WTC11 (cell line): ENCODE measurements at regions not wholly inside any gene's neighbourhood (a gene's known extent, or its start where the extent isn't known, plus 50 kb on each side); places are given as distances from the start of the nearest gene placed in this dataset.

Experiments used
- ATAC-seq: fragments of 200-7000 bp; cut with Tn5 transposase; 2 replicates; pipeline ENCODE4 v1.10.0; 2021; ENCODE audit warnings: mild to moderate bottlenecking, moderate library complexity
- CTCF ChIA-PET: fragments of 300-600 bp; sonication (Branson Sonifier 250); formaldehyde crosslinking; loops from one replicate; lab custom pipeline; 2021; ENCODE audit warnings: antibody characterized with exemption; lab: Charles Lee
- POLR2A ChIA-PET: fragments of 350-600 bp; sonication (Branson Sonifier 250); formaldehyde crosslinking; loops from one replicate; lab custom pipeline; 2021; ENCODE audit warnings: antibody characterized with exemption; lab: Charles Lee
- DNase-seq: peaks from one replicate; pipeline ENCODE4 v3.0.0; 2021; ENCODE audit warnings: low spot score
- H3K27ac Mint-ChIP-seq: 2 replicates; pipeline ENCODE4 v1.8.0; 2021; ENCODE audit warnings: mixed read lengths
- H3K27me3 Mint-ChIP-seq: 2 replicates; pipeline ENCODE4 v1.8.0; 2021; ENCODE audit warnings: low read depth, mild to moderate bottlenecking, moderate library complexity, mixed read lengths
- H3K36me3 Mint-ChIP-seq: 2 replicates; pipeline ENCODE4 v1.8.0; 2021; ENCODE audit warnings: mixed read lengths
- H3K4me1 Mint-ChIP-seq: 2 replicates; pipeline ENCODE4 v1.8.0; 2022; ENCODE audit warnings: mixed read lengths
- H3K4me3 Mint-ChIP-seq: 2 replicates; pipeline ENCODE4 v1.8.0; 2021; ENCODE audit warnings: mild to moderate bottlenecking, moderate library complexity, mixed read lengths
- H3K9me3 Mint-ChIP-seq: 2 replicates; pipeline ENCODE4 v1.8.0; 2021; ENCODE audit warnings: mixed read lengths
- CBFB ChIP-seq: sonication (generic); formaldehyde crosslinking; IDR thresholded peaks from 2 replicates; pipeline ENCODE4 v1.8.1; 2022; ENCODE audit warnings: mild to moderate bottlenecking, low read depth, missing genetic modification reagents
- CREB1 ChIP-seq: sonication (generic); formaldehyde crosslinking; IDR thresholded peaks from 2 replicates; pipeline ENCODE4 v1.8.0; 2023; ENCODE audit warnings: mild to moderate bottlenecking, missing genetic modification reagents
- ELF4 ChIP-seq: sonication (generic); formaldehyde crosslinking; IDR thresholded peaks from 2 replicates; pipeline ENCODE4 v1.8.1; 2022; ENCODE audit warnings: low read depth, mild to moderate bottlenecking, moderate library complexity, missing genetic modification reagents
- EMX1 ChIP-seq: fragments of 250-450 bp; sonication (Bioruptor Pico); IDR thresholded peaks from 2 replicates; pipeline ENCODE4 v1.8.0; 2021; ENCODE audit warnings: mild to moderate bottlenecking
- GABPB1 ChIP-seq: sonication (generic); formaldehyde crosslinking; IDR thresholded peaks from 2 replicates; pipeline ENCODE4 v1.8.1; 2023; ENCODE audit warnings: mild to moderate bottlenecking, missing genetic modification reagents
- HMGA2 ChIP-seq: fragments of 250-450 bp; sonication (Bioruptor Pico); IDR thresholded peaks from 2 replicates; pipeline ENCODE4 v1.4.0; 2021; ENCODE audit warnings: mild to moderate bottlenecking, moderate library complexity
- IRF2 ChIP-seq: sonication (generic); formaldehyde crosslinking; IDR thresholded peaks from 2 replicates; pipeline ENCODE4 v1.8.0; 2022; ENCODE audit warnings: low read depth, missing genetic modification reagents, borderline replicate concordance
- NFATC4 ChIP-seq: fragments of 250-450 bp; sonication (Bioruptor Pico); IDR thresholded peaks from 2 replicates; pipeline ENCODE4 v1.9.0; 2021; ENCODE audit warnings: mild to moderate bottlenecking
- NFE2L1 ChIP-seq: sonication (generic); formaldehyde crosslinking; IDR thresholded peaks from 2 replicates; pipeline ENCODE4 v1.8.1; 2023; ENCODE audit warnings: missing genetic modification reagents
- OVOL2 ChIP-seq: fragments of 250-450 bp; sonication (Bioruptor Pico); IDR thresholded peaks from 2 replicates; pipeline ENCODE4 v1.9.0; 2021; ENCODE audit warnings: mild to moderate bottlenecking, borderline replicate concordance
- TEAD4 ChIP-seq: sonication (generic); formaldehyde crosslinking; IDR thresholded peaks from 2 replicates; pipeline ENCODE4 v1.8.0; 2022; ENCODE audit warnings: mild to moderate bottlenecking, missing genetic modification reagents
- ZNF138 ChIP-seq: sonication (generic); formaldehyde crosslinking; conservative IDR thresholded peaks from 2 replicates; pipeline ENCODE4 v1.8.1; 2022; ENCODE audit warnings: mild to moderate bottlenecking, moderate library complexity, missing genetic modification reagents
- ZNF232 ChIP-seq: sonication (generic); formaldehyde crosslinking; IDR thresholded peaks from 2 replicates; pipeline ENCODE4 v1.8.0; 2022; ENCODE audit warnings: mild to moderate bottlenecking, missing genetic modification reagents
- ZNF263 ChIP-seq: sonication (generic); formaldehyde crosslinking; IDR thresholded peaks from 2 replicates; pipeline ENCODE4 v1.8.1; 2022; ENCODE audit warnings: low read depth, mild to moderate bottlenecking, moderate library complexity, missing genetic modification reagents
- TF ChIP-seq, protein P1 (sequence below): sonication (generic); formaldehyde crosslinking; IDR thresholded peaks from 2 replicates; pipeline ENCODE4 v1.8.0; 2022; ENCODE audit warnings: mild to moderate bottlenecking, missing genetic modification reagents
- TF ChIP-seq, protein P2 (sequence below): sonication (generic); formaldehyde crosslinking; IDR thresholded peaks from 2 replicates; pipeline ENCODE4 v1.8.0; 2022; ENCODE audit warnings: mild to moderate bottlenecking, missing genetic modification reagents
- TF ChIP-seq, protein P3 (sequence below): fragments of 250-450 bp; sonication (Bioruptor Pico); IDR thresholded peaks from 2 replicates; pipeline ENCODE4 v1.9.0; 2021; ENCODE audit warnings: mild to moderate bottlenecking, borderline replicate concordance
- TF ChIP-seq, protein P4 (sequence below): sonication (generic); formaldehyde crosslinking; IDR thresholded peaks from 2 replicates; pipeline ENCODE4 v1.8.1; 2023; ENCODE audit warnings: mild to moderate bottlenecking, missing genetic modification reagents
- TF ChIP-seq, protein P5 (sequence below): sonication (generic); formaldehyde crosslinking; conservative IDR thresholded peaks from 2 replicates; pipeline ENCODE4 v1.8.1; 2022; ENCODE audit warnings: mild to moderate bottlenecking, missing genetic modification reagents

DNA sequence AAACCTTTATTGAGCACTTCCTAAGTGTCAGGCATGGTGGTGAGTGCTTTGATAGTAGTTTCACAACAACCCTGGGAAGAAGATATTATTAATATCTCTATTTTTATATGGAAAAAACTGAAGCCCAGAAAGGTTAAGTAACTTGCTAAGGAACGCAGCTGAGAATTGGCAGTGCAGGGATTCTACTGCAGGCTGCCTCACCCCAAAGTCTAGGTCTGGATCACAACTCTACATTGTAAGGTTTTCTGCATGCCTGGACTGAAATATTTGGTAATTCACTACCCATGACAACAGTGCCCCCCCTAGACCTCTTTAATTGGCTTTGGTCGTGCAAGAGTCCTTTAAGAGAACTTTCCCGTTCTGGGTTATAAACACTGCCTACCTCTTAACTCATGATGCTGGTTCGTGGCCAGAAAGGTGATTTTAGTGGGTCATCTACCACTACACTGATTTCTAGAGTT lies 67.1 kb upstream of the KCNQ5 start:
- ATAC-seq (no peak), DNase-seq (no peak)
- Mint-ChIP-seq H3K4me1 (peaks cover 64% of the 10 kb centered on the region), H3K27me3 (no peaks in the 10 kb centered on the region), H3K27ac (peak overlapping the region; percentile 75), H3K9me3 (no peaks in the 10 kb centered on the region), H3K36me3 (no peaks in the 10 kb centered on the region), H3K4me3 (no peak overlapping the region)
- CTCF ChIA-PET, result interaction anchor here (1.0 to 2.1 kb wide), 3 partner anchors 25 to 143 kb away, joined by 3 to 10 read pairs (median 5); no protein-coding TSS in a partner anchor
- POLR2A ChIA-PET, result no interaction called here
- TF ChIP-seq HMGA2 (CRISPR knock-in tag), result no peak
- no peak for TF ChIP-seq EMX1
- TF ChIP-seq, protein P1, sequence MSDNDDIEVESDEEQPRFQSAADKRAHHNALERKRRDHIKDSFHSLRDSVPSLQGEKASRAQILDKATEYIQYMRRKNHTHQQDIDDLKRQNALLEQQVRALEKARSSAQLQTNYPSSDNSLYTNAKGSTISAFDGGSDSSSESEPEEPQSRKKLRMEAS, result no peak
- TF ChIP-seq ELF4 (CRISPR knock-in tag), result no peak
- no peak for TF ChIP-seq OVOL2 (CRISPR knock-in tag)
- no peak for TF ChIP-seq NFE2L1 (CRISPR knock-in tag)
- TF ChIP-seq ZNF138 (CRISPR knock-in tag), result no peak
- TF ChIP-seq, protein P2, sequence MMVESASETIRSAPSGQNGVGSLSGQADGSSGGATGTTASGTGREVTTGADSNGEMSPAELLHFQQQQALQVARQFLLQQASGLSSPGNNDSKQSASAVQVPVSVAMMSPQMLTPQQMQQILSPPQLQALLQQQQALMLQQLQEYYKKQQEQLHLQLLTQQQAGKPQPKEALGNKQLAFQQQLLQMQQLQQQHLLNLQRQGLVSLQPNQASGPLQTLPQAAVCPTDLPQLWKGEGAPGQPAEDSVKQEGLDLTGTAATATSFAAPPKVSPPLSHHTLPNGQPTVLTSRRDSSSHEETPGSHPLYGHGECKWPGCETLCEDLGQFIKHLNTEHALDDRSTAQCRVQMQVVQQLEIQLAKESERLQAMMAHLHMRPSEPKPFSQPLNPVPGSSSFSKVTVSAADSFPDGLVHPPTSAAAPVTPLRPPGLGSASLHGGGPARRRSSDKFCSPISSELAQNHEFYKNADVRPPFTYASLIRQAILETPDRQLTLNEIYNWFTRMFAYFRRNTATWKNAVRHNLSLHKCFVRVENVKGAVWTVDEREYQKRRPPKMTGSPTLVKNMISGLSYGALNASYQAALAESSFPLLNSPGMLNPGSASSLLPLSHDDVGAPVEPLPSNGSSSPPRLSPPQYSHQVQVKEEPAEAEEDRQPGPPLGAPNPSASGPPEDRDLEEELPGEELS, result no peak
- no peak for TF ChIP-seq CREB1
- TF ChIP-seq, protein P3, sequence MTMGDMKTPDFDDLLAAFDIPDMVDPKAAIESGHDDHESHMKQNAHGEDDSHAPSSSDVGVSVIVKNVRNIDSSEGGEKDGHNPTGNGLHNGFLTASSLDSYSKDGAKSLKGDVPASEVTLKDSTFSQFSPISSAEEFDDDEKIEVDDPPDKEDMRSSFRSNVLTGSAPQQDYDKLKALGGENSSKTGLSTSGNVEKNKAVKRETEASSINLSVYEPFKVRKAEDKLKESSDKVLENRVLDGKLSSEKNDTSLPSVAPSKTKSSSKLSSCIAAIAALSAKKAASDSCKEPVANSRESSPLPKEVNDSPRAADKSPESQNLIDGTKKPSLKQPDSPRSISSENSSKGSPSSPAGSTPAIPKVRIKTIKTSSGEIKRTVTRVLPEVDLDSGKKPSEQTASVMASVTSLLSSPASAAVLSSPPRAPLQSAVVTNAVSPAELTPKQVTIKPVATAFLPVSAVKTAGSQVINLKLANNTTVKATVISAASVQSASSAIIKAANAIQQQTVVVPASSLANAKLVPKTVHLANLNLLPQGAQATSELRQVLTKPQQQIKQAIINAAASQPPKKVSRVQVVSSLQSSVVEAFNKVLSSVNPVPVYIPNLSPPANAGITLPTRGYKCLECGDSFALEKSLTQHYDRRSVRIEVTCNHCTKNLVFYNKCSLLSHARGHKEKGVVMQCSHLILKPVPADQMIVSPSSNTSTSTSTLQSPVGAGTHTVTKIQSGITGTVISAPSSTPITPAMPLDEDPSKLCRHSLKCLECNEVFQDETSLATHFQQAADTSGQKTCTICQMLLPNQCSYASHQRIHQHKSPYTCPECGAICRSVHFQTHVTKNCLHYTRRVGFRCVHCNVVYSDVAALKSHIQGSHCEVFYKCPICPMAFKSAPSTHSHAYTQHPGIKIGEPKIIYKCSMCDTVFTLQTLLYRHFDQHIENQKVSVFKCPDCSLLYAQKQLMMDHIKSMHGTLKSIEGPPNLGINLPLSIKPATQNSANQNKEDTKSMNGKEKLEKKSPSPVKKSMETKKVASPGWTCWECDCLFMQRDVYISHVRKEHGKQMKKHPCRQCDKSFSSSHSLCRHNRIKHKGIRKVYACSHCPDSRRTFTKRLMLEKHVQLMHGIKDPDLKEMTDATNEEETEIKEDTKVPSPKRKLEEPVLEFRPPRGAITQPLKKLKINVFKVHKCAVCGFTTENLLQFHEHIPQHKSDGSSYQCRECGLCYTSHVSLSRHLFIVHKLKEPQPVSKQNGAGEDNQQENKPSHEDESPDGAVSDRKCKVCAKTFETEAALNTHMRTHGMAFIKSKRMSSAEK (CRISPR knock-in tag), result no peak
- TF ChIP-seq ZNF263 (CRISPR knock-in tag), result no peak
- TF ChIP-seq, protein P4, sequence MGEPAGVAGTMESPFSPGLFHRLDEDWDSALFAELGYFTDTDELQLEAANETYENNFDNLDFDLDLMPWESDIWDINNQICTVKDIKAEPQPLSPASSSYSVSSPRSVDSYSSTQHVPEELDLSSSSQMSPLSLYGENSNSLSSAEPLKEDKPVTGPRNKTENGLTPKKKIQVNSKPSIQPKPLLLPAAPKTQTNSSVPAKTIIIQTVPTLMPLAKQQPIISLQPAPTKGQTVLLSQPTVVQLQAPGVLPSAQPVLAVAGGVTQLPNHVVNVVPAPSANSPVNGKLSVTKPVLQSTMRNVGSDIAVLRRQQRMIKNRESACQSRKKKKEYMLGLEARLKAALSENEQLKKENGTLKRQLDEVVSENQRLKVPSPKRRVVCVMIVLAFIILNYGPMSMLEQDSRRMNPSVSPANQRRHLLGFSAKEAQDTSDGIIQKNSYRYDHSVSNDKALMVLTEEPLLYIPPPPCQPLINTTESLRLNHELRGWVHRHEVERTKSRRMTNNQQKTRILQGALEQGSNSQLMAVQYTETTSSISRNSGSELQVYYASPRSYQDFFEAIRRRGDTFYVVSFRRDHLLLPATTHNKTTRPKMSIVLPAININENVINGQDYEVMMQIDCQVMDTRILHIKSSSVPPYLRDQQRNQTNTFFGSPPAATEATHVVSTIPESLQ (CRISPR knock-in tag), result no peak

DNA sequence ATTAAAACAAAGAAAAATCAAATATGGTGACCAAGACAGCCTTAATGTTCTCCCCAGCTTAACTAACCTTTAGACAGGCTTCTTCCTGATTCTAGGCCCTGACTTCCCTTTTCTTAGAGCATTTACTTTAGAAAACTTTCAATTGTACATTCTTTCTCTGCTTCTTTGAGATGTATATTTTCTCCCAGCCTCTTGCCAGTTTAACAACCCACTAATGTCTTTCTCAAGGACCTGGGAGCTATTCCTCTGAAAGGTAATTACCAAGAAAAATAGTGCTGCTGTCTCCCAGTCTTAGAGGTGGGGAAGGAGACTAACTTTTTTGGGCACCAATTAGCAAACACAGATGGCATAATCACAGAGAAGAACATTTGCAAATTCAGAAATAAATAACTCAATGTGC lies 62.8 kb upstream of the KCNQ5 start:
- peaks cover 52% of the 10 kb centered on the region for H3K4me1 Mint-ChIP-seq
- POLR2A ChIA-PET, result no interaction called here
- CTCF ChIA-PET, result interaction anchor here (1.0 kb wide), 1 partner anchor 22 kb away, joined by 3 read pairs; no protein-coding TSS in a partner anchor
- H3K9me3 Mint-ChIP-seq, result no peaks in the 10 kb centered on the region
- H3K27ac Mint-ChIP-seq, result peak overlapping the region; percentile 89
- H3K36me3 Mint-ChIP-seq, result no peaks in the 10 kb centered on the region
- H3K4me3 Mint-ChIP-seq, result no peak overlapping the region
- TF ChIP-seq CBFB (CRISPR knock-in tag) (no peak), ZNF232 (CRISPR knock-in tag) (no peak), TEAD4 (CRISPR knock-in tag) (no peak), ZNF138 (CRISPR knock-in tag) (no peak), NFATC4 (no peak), IRF2 (CRISPR knock-in tag) (no peak), GABPB1 (CRISPR knock-in tag) (no peak)
- TF ChIP-seq, protein P5, sequence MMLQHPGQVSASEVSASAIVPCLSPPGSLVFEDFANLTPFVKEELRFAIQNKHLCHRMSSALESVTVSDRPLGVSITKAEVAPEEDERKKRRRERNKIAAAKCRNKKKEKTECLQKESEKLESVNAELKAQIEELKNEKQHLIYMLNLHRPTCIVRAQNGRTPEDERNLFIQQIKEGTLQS, result no peak
- no peaks in the 10 kb centered on the region for H3K27me3 Mint-ChIP-seq
- DNase-seq, result no peak
- ATAC-seq, result no peak
